ENCODE measurements at regions not wholly inside any gene's neighbourhood (a gene's known extent, or its start where the extent isn't known, plus 50 kb on each side); places are given as distances from the start of the nearest gene placed in this dataset.

DNA sequence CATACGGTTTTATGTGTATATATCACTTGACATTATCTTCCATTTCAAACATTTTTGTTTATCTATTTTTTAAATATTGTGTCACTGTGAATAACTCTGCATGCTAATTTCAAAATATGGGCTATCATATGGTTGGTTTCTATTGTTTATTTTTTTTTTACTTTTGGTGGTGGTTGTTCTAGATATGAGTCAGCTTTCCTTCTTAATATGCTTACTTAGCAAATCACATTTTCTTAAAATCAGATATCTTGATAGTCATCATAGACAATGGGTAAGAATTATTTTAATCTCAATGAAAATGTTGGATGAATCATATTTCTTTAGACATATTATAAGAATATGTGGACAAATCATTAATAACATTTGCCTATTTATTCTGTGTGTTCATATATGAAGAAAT lies 881.5 kb downstream of the BRINP3 start:
- H3K9me3 ChIP-seq (ENCODE audit: control insufficient read depth, low read length), result no peaks in the 10 kb centered on the region
- no peak overlapping the region for H3K27ac ChIP-seq (ENCODE audit: insufficient read depth, low read depth, low read length, poor library complexity, severe bottlenecking)
- H3K4me3 ChIP-seq (ENCODE audit: insufficient read depth, low read depth, low read length), result no peak overlapping the region
- no CpG with 5 or more reads among the region's 1 CpG for WGBS, 2 experiments
- H3K27me3 ChIP-seq (ENCODE audit: control insufficient read depth, insufficient read depth, low read length, poor library complexity, severe bottlenecking), result no peaks in the 10 kb centered on the region
- no peaks in the 10 kb centered on the region for H3K36me3 ChIP-seq (ENCODE audit: control insufficient read depth, insufficient read depth, low read length)
- no peaks in the 10 kb centered on the region for H3K4me1 ChIP-seq (ENCODE audit: control insufficient read depth, insufficient read depth, low read length)

DNA sequence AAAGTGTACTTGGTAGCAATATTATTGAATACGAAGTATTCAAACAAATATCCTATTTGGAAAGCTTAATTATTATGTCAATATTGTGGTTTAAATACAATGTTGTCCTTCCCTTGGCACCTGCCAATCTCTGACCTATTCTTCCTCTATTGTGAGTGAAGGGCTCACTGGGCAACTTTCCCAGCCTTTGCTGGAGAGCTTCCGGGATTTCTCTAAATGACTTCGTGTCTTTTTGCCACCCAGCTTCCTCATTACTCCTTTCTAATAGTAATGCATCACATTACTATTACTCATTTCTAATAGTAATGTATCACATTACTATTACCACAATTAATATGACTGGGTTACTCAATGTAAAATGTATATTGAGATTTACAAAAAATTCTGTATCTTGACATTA lies 880.6 kb downstream of the BRINP3 start:
- no peak overlapping the region for H3K4me3 ChIP-seq (ENCODE audit: insufficient read depth, low read depth, low read length)
- no peaks in the 10 kb centered on the region for H3K36me3 ChIP-seq (ENCODE audit: control insufficient read depth, insufficient read depth, low read length)
- no peaks in the 10 kb centered on the region for H3K4me1 ChIP-seq (ENCODE audit: control insufficient read depth, insufficient read depth, low read length)
- no peaks in the 10 kb centered on the region for H3K27me3 ChIP-seq (ENCODE audit: control insufficient read depth, insufficient read depth, low read length, poor library complexity, severe bottlenecking)
- 85 to 89% methylated on average over 2 to 3 of the region's 3 CpGs for WGBS, 2 experiments
- H3K9me3 ChIP-seq (ENCODE audit: control insufficient read depth, low read length), result no peaks in the 10 kb centered on the region
- no peak overlapping the region for H3K27ac ChIP-seq (ENCODE audit: insufficient read depth, low read depth, low read length, poor library complexity, severe bottlenecking)

DNA sequence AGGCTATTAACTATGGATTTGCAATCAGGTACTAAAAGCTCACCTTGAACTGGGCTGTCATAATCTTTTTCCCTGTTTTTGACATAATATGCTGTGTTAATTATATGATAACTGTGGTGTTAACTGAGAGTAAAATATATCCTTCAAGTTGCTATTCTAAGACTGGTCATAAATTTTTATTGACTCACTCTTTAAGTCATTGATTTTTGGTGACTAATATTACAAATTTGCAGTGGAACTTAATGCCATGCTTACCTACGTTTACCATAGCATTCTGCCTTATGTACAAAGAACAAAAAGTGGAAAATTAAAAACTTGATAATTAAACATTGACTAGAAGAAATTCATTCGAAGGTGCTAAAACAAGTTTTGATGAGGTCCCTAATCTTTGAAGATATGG lies 872.4 kb downstream of the BRINP3 start:
- no peaks in the 10 kb centered on the region for H3K27me3 ChIP-seq (ENCODE audit: control insufficient read depth, insufficient read depth, low read length, poor library complexity, severe bottlenecking)
- 83 to 100% methylated on average over 1 to 2 of the region's 2 CpGs for WGBS, 2 experiments
- H3K27ac ChIP-seq (ENCODE audit: insufficient read depth, low read depth, low read length, poor library complexity, severe bottlenecking), result no peak overlapping the region
- H3K4me1 ChIP-seq (ENCODE audit: control insufficient read depth, insufficient read depth, low read length), result no peaks in the 10 kb centered on the region
- H3K9me3 ChIP-seq (ENCODE audit: control insufficient read depth, low read length), result no peaks in the 10 kb centered on the region
- no peak overlapping the region for H3K4me3 ChIP-seq (ENCODE audit: insufficient read depth, low read depth, low read length)
- no peaks in the 10 kb centered on the region for H3K36me3 ChIP-seq (ENCODE audit: control insufficient read depth, insufficient read depth, low read length)

DNA sequence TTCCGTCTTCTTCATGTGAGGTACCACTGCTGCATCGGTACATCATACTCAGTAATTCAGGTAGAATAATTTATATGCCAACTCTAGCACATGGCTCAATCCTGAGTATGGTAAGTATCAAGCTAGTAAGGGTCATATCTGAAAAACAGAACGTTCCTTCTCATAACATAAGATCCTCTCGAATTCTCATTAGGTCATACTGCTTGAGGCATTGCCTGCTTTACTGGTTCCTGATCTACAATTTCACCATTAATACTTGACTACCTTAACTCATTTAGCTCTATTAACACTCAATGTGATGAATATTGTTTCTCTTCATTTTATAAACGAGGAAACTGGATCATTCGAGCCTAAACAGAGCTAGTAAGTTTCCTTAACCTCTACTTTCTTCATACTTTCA lies 871.6 kb downstream of the BRINP3 start:
- Histone ChIP-seq H3K4me1 (ENCODE audit: control insufficient read depth, insufficient read depth, low read length) (no peaks in the 10 kb centered on the region), H3K9me3 (ENCODE audit: control insufficient read depth, low read length) (no peaks in the 10 kb centered on the region), H3K27me3 (ENCODE audit: control insufficient read depth, insufficient read depth, low read length, poor library complexity, severe bottlenecking) (no peaks in the 10 kb centered on the region), H3K36me3 (ENCODE audit: control insufficient read depth, insufficient read depth, low read length) (no peaks in the 10 kb centered on the region), H3K27ac (ENCODE audit: insufficient read depth, low read depth, low read length, poor library complexity, severe bottlenecking) (no peak overlapping the region), H3K4me3 (ENCODE audit: insufficient read depth, low read depth, low read length) (no peak overlapping the region)
- 77 to 83% methylated on average over 2 to 6 of the region's 6 CpGs for WGBS, 2 experiments

DNA sequence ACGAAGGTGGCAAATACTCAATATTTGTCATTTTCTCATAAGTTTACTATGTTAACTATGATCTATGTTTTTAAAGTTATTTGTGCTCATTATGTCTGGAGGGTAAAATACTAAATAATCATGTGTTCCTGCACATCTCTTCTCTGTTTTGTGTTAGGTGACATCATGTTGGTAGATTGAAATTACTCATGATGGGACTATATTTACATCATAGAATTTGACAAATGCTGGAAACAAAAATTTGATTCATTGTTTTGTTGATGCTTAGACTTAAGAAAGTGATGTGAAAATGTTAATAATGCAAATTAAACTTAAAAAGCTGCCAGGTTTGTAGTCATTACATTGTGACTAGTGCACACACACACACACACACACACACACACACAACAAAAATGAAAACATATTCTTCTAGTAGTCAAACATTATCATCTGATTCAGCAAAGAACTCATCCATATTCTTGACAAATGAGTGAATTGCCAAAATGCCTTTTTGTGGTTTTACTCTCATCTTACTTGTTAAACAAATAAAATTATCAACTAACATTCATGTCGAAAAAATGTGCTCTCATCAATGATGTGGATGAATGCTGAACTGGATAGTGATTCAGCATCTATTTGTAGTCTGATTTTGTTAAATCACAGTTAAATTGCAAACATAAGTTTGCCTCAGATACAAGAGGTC lies 870.7 kb downstream of the BRINP3 start:
- WGBS, 2 experiments, result 95% methylated on average over 2 of the region's 2 CpGs; no CpG with 5 or more reads in 1 of the 2 experiments
- Histone ChIP-seq H3K9me3 (ENCODE audit: control insufficient read depth, low read length) (no peaks in the 10 kb centered on the region), H3K4me3 (ENCODE audit: insufficient read depth, low read depth, low read length) (no peak overlapping the region), H3K27ac (ENCODE audit: insufficient read depth, low read depth, low read length, poor library complexity, severe bottlenecking) (no peak overlapping the region), H3K27me3 (ENCODE audit: control insufficient read depth, insufficient read depth, low read length, poor library complexity, severe bottlenecking) (no peaks in the 10 kb centered on the region), H3K4me1 (ENCODE audit: control insufficient read depth, insufficient read depth, low read length) (no peaks in the 10 kb centered on the region), H3K36me3 (ENCODE audit: control insufficient read depth, insufficient read depth, low read length) (no peaks in the 10 kb centered on the region)

DNA sequence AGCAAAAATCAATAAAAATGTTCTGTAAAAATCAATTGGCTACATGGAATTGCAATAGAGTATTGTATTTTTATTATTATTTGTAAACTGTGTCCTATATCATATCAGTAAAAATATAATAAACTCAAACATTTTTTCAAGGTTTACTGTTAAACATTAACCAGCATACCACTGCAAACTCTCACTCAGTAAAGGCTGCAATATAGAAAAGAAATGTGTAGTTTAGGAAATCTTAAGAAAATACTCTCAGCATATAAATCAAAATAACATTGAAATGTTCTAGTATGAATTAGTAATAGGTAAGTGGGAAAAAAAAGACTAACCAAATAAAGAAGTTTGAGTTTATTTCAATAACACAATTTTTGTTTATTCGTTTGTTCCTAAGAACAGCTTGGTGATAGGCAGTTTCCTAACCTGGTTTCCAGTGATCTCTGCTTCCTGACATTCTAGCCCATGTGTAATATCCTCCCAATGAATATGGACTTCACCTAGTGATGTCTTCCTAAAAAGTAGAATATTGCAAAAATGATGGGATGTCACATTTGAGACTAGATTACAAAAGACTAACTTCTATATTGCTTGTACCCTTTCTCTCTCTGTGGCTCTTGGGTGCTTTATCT lies 870.1 kb downstream of the BRINP3 start:
- H3K27ac ChIP-seq (ENCODE audit: insufficient read depth, low read depth, low read length, poor library complexity, severe bottlenecking), result no peak overlapping the region
- H3K4me1 ChIP-seq (ENCODE audit: control insufficient read depth, insufficient read depth, low read length), result no peaks in the 10 kb centered on the region
- H3K36me3 ChIP-seq (ENCODE audit: control insufficient read depth, insufficient read depth, low read length), result no peaks in the 10 kb centered on the region
- no peaks in the 10 kb centered on the region for H3K9me3 ChIP-seq (ENCODE audit: control insufficient read depth, low read length)
- no peak overlapping the region for H3K4me3 ChIP-seq (ENCODE audit: insufficient read depth, low read depth, low read length)
- no peaks in the 10 kb centered on the region for H3K27me3 ChIP-seq (ENCODE audit: control insufficient read depth, insufficient read depth, low read length, poor library complexity, severe bottlenecking)
- WGBS, 2 experiments, result 100% methylated on average over 1 of the region's 1 CpG

DNA sequence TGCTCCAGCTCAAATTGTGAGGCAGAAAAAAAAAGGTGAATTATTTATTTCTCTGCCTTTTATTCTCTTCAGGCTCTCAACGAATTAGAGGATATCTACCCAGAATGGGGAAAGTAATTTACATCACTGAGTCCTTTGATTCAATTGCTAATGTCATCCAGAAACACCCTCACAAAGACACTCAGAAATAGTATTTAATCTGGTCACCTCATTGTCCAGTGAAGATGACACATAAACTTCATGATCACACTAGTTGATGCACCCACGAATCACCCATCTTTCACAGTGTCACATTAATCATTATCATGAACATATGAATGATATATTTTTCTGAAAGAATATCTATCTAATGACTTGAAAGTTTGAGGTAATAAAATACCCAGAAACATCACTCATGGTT lies 868.5 kb downstream of the BRINP3 start:
- Histone ChIP-seq H3K4me3 (ENCODE audit: insufficient read depth, low read depth, low read length) (no peak overlapping the region), H3K27me3 (ENCODE audit: control insufficient read depth, insufficient read depth, low read length, poor library complexity, severe bottlenecking) (no peaks in the 10 kb centered on the region), H3K4me1 (ENCODE audit: control insufficient read depth, insufficient read depth, low read length) (no peaks in the 10 kb centered on the region), H3K9me3 (ENCODE audit: control insufficient read depth, low read length) (no peaks in the 10 kb centered on the region), H3K27ac (ENCODE audit: insufficient read depth, low read depth, low read length, poor library complexity, severe bottlenecking) (no peak overlapping the region), H3K36me3 (ENCODE audit: control insufficient read depth, insufficient read depth, low read length) (no peaks in the 10 kb centered on the region)
- WGBS, 2 experiments, result 43 to 81% methylated on average over 1 to 2 of the region's 2 CpGs

DNA sequence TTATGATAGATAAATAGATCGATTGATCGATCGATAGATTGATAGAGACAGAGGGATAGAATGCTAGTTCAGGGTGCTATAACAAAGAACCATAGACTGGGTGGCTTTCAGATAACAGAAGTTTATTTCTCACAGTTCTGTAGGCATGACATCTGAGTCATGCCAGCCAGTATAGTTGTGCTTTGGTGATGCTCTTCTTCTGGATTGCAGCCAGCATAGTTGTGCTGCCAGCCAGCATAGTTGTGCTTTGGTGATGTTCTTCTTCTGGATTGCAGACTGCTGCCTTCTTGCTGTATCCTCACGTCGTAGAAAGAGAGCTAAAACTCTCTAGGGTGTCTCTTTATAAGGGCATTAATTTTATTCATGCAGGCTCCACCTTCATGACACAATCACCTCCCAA lies 860.8 kb downstream of the BRINP3 start:
- Histone ChIP-seq H3K27ac (ENCODE audit: insufficient read depth, low read depth, low read length, poor library complexity, severe bottlenecking) (no peak overlapping the region), H3K27me3 (ENCODE audit: control insufficient read depth, insufficient read depth, low read length, poor library complexity, severe bottlenecking) (no peaks in the 10 kb centered on the region), H3K9me3 (ENCODE audit: control insufficient read depth, low read length) (no peaks in the 10 kb centered on the region), H3K4me1 (ENCODE audit: control insufficient read depth, insufficient read depth, low read length) (no peaks in the 10 kb centered on the region), H3K4me3 (ENCODE audit: insufficient read depth, low read depth, low read length) (no peak overlapping the region), H3K36me3 (ENCODE audit: control insufficient read depth, insufficient read depth, low read length) (no peaks in the 10 kb centered on the region)
- 77 to 83% methylated on average over 5 of the region's 5 CpGs for WGBS, 2 experiments

DNA sequence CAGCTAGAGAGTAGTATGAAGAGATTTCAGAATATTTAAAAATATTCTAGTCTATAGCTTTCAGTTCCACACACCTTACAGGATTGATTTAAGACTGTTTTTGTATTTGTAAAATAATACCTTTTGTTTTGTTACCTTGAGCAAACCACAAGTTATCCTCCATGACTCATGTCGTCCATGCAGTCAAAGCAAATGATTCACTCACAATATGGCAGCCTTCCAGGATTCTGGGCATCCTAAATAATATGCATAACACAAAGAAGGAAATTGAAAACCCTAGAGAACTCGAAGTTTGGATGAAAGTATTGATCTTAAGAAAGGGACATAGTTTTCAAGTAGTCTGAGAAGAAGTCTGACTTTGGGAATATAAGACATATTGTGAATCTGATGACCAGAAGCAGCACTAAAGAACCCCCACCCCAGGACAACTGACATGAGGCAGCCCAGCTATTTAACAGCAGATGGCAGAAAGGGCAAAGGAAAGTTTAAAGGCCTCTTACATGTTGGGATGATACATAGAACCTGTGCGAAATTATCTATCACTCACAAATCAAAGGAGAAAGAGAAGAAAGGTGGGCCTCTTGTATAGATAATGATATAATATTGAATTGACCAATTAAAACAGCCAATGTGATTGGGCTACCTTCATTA lies 857.9 kb downstream of the BRINP3 start:
- 72 to 81% methylated on average over 2 of the region's 3 CpGs for WGBS, 2 experiments
- Histone ChIP-seq H3K4me1 (ENCODE audit: control insufficient read depth, insufficient read depth, low read length) (no peaks in the 10 kb centered on the region), H3K27ac (ENCODE audit: insufficient read depth, low read depth, low read length, poor library complexity, severe bottlenecking) (no peak overlapping the region), H3K9me3 (ENCODE audit: control insufficient read depth, low read length) (no peaks in the 10 kb centered on the region), H3K27me3 (ENCODE audit: control insufficient read depth, insufficient read depth, low read length, poor library complexity, severe bottlenecking) (no peaks in the 10 kb centered on the region), H3K4me3 (ENCODE audit: insufficient read depth, low read depth, low read length) (no peak overlapping the region), H3K36me3 (ENCODE audit: control insufficient read depth, insufficient read depth, low read length) (no peaks in the 10 kb centered on the region)

DNA sequence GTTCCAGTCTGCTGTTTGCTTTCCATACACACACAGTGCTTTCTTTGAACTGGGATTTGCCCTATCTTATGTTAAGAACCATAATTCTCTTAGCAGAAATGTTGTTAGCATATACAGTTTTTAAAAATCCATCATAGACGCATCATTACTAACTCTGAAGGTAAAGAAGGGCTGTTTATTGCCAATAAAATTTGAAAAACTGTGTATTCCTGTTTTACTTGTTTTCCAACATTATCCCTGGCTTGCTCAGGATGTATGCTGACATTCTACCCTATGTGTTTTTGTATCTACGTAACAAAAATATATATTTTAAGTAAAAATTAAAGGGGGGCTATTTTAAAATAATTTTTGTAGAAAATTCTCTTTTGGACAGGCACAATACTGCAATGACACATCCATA lies 857.2 kb downstream of the BRINP3 start:
- Histone ChIP-seq H3K27me3 (ENCODE audit: control insufficient read depth, insufficient read depth, low read length, poor library complexity, severe bottlenecking) (no peaks in the 10 kb centered on the region), H3K27ac (ENCODE audit: insufficient read depth, low read depth, low read length, poor library complexity, severe bottlenecking) (no peak overlapping the region), H3K4me3 (ENCODE audit: insufficient read depth, low read depth, low read length) (no peak overlapping the region), H3K9me3 (ENCODE audit: control insufficient read depth, low read length) (no peaks in the 10 kb centered on the region), H3K4me1 (ENCODE audit: control insufficient read depth, insufficient read depth, low read length) (no peaks in the 10 kb centered on the region), H3K36me3 (ENCODE audit: control insufficient read depth, insufficient read depth, low read length) (no peaks in the 10 kb centered on the region)
- 100% methylated on average over 1 of the region's 2 CpGs for WGBS, 2 experiments
